HL-60 (cell line): ENCODE measurements at regions not wholly inside any gene's neighbourhood (a gene's known extent, or its start where the extent isn't known, plus 50 kb on each side); places are given as distances from the start of the nearest gene placed in this dataset.

ENCODE experiments used
- CTCF ChIP-seq: IDR thresholded peaks from one replicate; pipeline ENCODE4 v1.5.1; 2011; ENCODE audit warnings: low read length, control low read depth, inconsistent platforms; ENCODE audit not compliant: insufficient read depth
- GABPA ChIP-seq: IDR thresholded peaks from 2 replicates; pipeline ENCODE4 v1.6.1; 2012; ENCODE audit warnings: low read depth
- POLR2AphosphoS5 ChIP-seq: IDR thresholded peaks from 2 replicates; pipeline ENCODE4 v1.6.1; 2012; ENCODE audit warnings: low read depth
- REST ChIP-seq: IDR thresholded peaks from 2 replicates; pipeline ENCODE4 v1.6.1; 2012; ENCODE audit warnings: low read depth; ENCODE audit not compliant: insufficient replicate concordance
- SPI1 ChIP-seq: IDR thresholded peaks from 2 replicates; pipeline ENCODE4 v1.6.1; 2012; ENCODE audit warnings: low read depth, mild to moderate bottlenecking, borderline replicate concordance

- TF ChIP-seq CTCF (no peak), POLR2AphosphoS5 (no peak), REST (no peak), GABPA (no peak), SPI1 (no peak)
Observed at GRCh38 chr14:39812532-39813320, 380.5 kb upstream of the FBXO33 start.
